Lower lobe of right lung (tissue), 2 donors: ENCODE measurements at regions not wholly inside any gene's neighbourhood (a gene's known extent, or its start where the extent isn't known, plus 50 kb on each side); places are given as distances from the start of the nearest gene placed in this dataset.

Source experiments
- ATAC-seq, 2 donors: fragments of 200-7000 bp; cut with Tn5 transposase; one replicate each; pipeline ENCODE4 v1.9.1; 2020 to 2022; ENCODE audit warnings: mild to moderate bottlenecking in 2 of 2, moderate library complexity in 2 of 2
- DNase-seq: peaks from one replicate; pipeline ENCODE4 v3.0.0-alpha.2; 2020
- H3K27ac ChIP-seq: fragments of 200-600 bp; one replicate; pipeline ENCODE4 v1.8.0; 2022
- H3K27me3 ChIP-seq: fragments of 200-600 bp; one replicate; pipeline ENCODE4 v1.8.0; 2022; ENCODE audit warnings: low read depth
- H3K36me3 ChIP-seq: fragments of 200-600 bp; one replicate; pipeline ENCODE4 v1.8.0; 2022; ENCODE audit warnings: mild to moderate bottlenecking
- H3K4me1 ChIP-seq: fragments of 200-600 bp; one replicate; pipeline ENCODE4 v1.8.0; 2022
- H3K4me3 ChIP-seq: fragments of 200-600 bp; one replicate; pipeline ENCODE4 v1.8.0; 2022; ENCODE audit warnings: mild to moderate bottlenecking
- H3K9me3 ChIP-seq: fragments of 200-600 bp; one replicate; pipeline ENCODE4 v1.8.0; 2022
- CTCF ChIP-seq: fragments of 200-600 bp; IDR thresholded peaks from one replicate; pipeline ENCODE4 v1.8.0; 2022; ENCODE audit warnings: antibody characterized with exemption, mild to moderate bottlenecking
- intact Hi-C: fragments of 100-400 bp; cut with DNase I; formaldehyde crosslinking; loops from one replicate; pipeline ENCODE4 v1.11.0; 2022
- donor health status: DM: no; HTN: yes; CAD: no; lungs with severe emphysema.

GRCh38 chr1:189866606-189867005 lies 611.1 kb downstream of the BRINP3 start:
- intact Hi-C loops: no loop called here
- H3K27me3 ChIP-seq: no peaks in the 10 kb centered on the region
- H3K36me3 ChIP-seq: no peaks in the 10 kb centered on the region
- H3K9me3 ChIP-seq: no peaks in the 10 kb centered on the region
- no peak for TF ChIP-seq CTCF
- H3K4me1 ChIP-seq: no peaks in the 10 kb centered on the region
- ATAC-seq: no peak
- DNase-seq: no peak
- no peak overlapping the region for H3K27ac ChIP-seq
- no peak overlapping the region for H3K4me3 ChIP-seq

- ATAC-seq: no peak
These were observed 609.6 kb downstream of the BRINP3 start for GRCh38 chr1:189868021-189868420.

GRCh38 chr1:189874715-189875435 lies 602.8 kb downstream of the BRINP3 start:
- intact Hi-C loops: no loop called here
- TF ChIP-seq CTCF: no peak
- no peak for ATAC-seq

More at GRCh38 chr1:189868021-189868420, 609.6 kb downstream of the BRINP3 start:
- no peak overlapping the region for H3K4me3 ChIP-seq
- no peaks in the 10 kb centered on the region for H3K4me1 ChIP-seq
- no peak for TF ChIP-seq CTCF
- H3K27ac ChIP-seq: no peak overlapping the region
- H3K9me3 ChIP-seq: no peaks in the 10 kb centered on the region
- intact Hi-C loops: no loop called here
- no peak for DNase-seq
- H3K36me3 ChIP-seq: no peaks in the 10 kb centered on the region
- no peaks in the 10 kb centered on the region for H3K27me3 ChIP-seq

GRCh38 chr1:189880135-189880534 lies 597.5 kb downstream of the BRINP3 start:
- H3K27me3 ChIP-seq: no peaks in the 10 kb centered on the region
- intact Hi-C loops: no loop called here
- TF ChIP-seq CTCF: no peak
- ATAC-seq (no peak), DNase-seq (no peak)
- H3K36me3 ChIP-seq: no peaks in the 10 kb centered on the region
- H3K4me3 ChIP-seq: no peak overlapping the region
- H3K9me3 ChIP-seq: no peaks in the 10 kb centered on the region
- H3K27ac ChIP-seq: no peak overlapping the region
- H3K4me1 ChIP-seq: no peaks in the 10 kb centered on the region

More at GRCh38 chr1:189874715-189875435, 602.8 kb downstream of the BRINP3 start:
- DNase-seq: no peak
- H3K27me3 ChIP-seq: no peaks in the 10 kb centered on the region
- no peak overlapping the region for H3K4me3 ChIP-seq
- H3K36me3 ChIP-seq: no peaks in the 10 kb centered on the region
- no peaks in the 10 kb centered on the region for H3K4me1 ChIP-seq
- H3K9me3 ChIP-seq: no peaks in the 10 kb centered on the region
- no peak overlapping the region for H3K27ac ChIP-seq

GRCh38 chr1:189899686-189900425 lies 577.8 kb downstream of the BRINP3 start:
- Histone ChIP-seq H3K27me3 (no peaks in the 10 kb centered on the region), H3K4me1 (no peaks in the 10 kb centered on the region), H3K9me3 (no peaks in the 10 kb centered on the region), H3K27ac (no peak overlapping the region), H3K4me3 (no peak overlapping the region), H3K36me3 (no peaks in the 10 kb centered on the region)
- no peak for ATAC-seq
- intact Hi-C loops: no loop called here
- TF ChIP-seq CTCF: no peak
- no peak for DNase-seq
